SK-N-SH treated with all-trans-retinoic acid at 6 μM for 48 hours (cell line): ENCODE measurements at regions not wholly inside any gene's neighbourhood (a gene's known extent, or its start where the extent isn't known, plus 50 kb on each side); places are given as distances from the start of the nearest gene placed in this dataset.

Experiments
- ATAC-seq: fragments of 200-7000 bp; cut with Tn5 transposase; 3 replicates; pipeline ENCODE4 v1.9.1; 2020; ENCODE audit warnings: mild to moderate bottlenecking, moderate library complexity
- ARNTL ChIP-seq: fragments of 450-650 bp; formaldehyde crosslinking; IDR thresholded peaks from 2 replicates; pipeline ENCODE4 v1.5.0; 2020; ENCODE audit warnings: low read depth, mild to moderate bottlenecking, moderate library complexity, borderline replicate concordance
- BACH2 ChIP-seq: fragments of 250-450 bp; sonication (Bioruptor Pico); IDR thresholded peaks from 2 replicates; pipeline ENCODE4 v1.9.0; 2021; ENCODE audit warnings: mild to moderate bottlenecking, borderline replicate concordance
- CREB5 ChIP-seq: fragments of 250-450 bp; sonication (Bioruptor Pico); IDR thresholded peaks from 2 replicates; pipeline ENCODE4 v1.5.1; 2020; ENCODE audit warnings: low read depth, mild to moderate bottlenecking, moderate library complexity
- ISL1 ChIP-seq: fragments of 250-450 bp; sonication (Bioruptor Pico); IDR thresholded peaks from 2 replicates; pipeline ENCODE4 v2.1.2; 2022; ENCODE audit warnings: mild to moderate bottlenecking, moderate library complexity
- OSR1 ChIP-seq: fragments of 250-450 bp; sonication (Bioruptor Pico); IDR thresholded peaks from 2 replicates; pipeline ENCODE4 v1.8.0; 2022; ENCODE audit warnings: moderate library complexity, mild to moderate bottlenecking, inconsistent platforms
- PPARA ChIP-seq: fragments of 250-450 bp; sonication (Bioruptor Pico); IDR thresholded peaks from 2 replicates; pipeline ENCODE4 v1.5.0; 2020; ENCODE audit warnings: mild to moderate bottlenecking, borderline replicate concordance
- RARB ChIP-seq: fragments of 250-450 bp; sonication (Bioruptor Pico); IDR thresholded peaks from 2 replicates; pipeline ENCODE4 v1.8.0; 2021; ENCODE audit warnings: mild to moderate bottlenecking, moderate library complexity
- SNAI2 ChIP-seq: fragments of 250-450 bp; sonication (Bioruptor Pico); IDR thresholded peaks from 2 replicates; pipeline ENCODE4 v1.5.0; 2020; ENCODE audit warnings: mild to moderate bottlenecking, moderate library complexity
- TCF4 ChIP-seq: fragments of 250-450 bp; sonication (Bioruptor Pico); IDR thresholded peaks from 2 replicates; pipeline ENCODE4 v1.8.0; 2021; ENCODE audit warnings: mild to moderate bottlenecking, moderate library complexity, borderline replicate concordance
- TOX ChIP-seq: fragments of 250-450 bp; sonication (Bioruptor Pico); IDR thresholded peaks from 2 replicates; pipeline ENCODE4 v1.8.0; 2021; ENCODE audit warnings: mild to moderate bottlenecking, moderate library complexity, borderline replicate concordance
- TSHZ2 ChIP-seq: fragments of 250-450 bp; sonication (Bioruptor Pico); IDR thresholded peaks from 2 replicates; pipeline ENCODE4 v1.5.0; 2020; ENCODE audit warnings: mild to moderate bottlenecking, moderate library complexity
- ZC3H10 ChIP-seq: fragments of 250-450 bp; sonication (Bioruptor Pico); IDR thresholded peaks from 2 replicates; pipeline ENCODE4 v1.5.1; 2021; ENCODE audit warnings: mild to moderate bottlenecking, moderate library complexity
- ZFP3 ChIP-seq: fragments of 250-450 bp; sonication (Bioruptor Pico); IDR thresholded peaks from 2 replicates; pipeline ENCODE4 v1.5.0; 2020; ENCODE audit warnings: mild to moderate bottlenecking, moderate library complexity
- ZFP30 ChIP-seq: fragments of 450-650 bp; formaldehyde crosslinking; IDR thresholded peaks from 2 replicates; pipeline ENCODE4 v1.5.0; 2022; ENCODE audit warnings: mild to moderate bottlenecking, moderate library complexity
- ZNF565 ChIP-seq: fragments of 450-650 bp; formaldehyde crosslinking; conservative IDR thresholded peaks from 2 replicates; pipeline ENCODE4 v1.5.0; 2020; ENCODE audit warnings: low read depth, mild to moderate bottlenecking, moderate library complexity
- ZNF70 ChIP-seq: fragments of 450-650 bp; formaldehyde crosslinking; IDR thresholded peaks from 2 replicates; pipeline ENCODE4 v1.5.0; 2020; ENCODE audit warnings: mild to moderate bottlenecking, moderate library complexity
- ZNF8 ChIP-seq: fragments of 450-650 bp; formaldehyde crosslinking; IDR thresholded peaks from 2 replicates; pipeline ENCODE4 v1.5.0; 2020; ENCODE audit warnings: mild to moderate bottlenecking, moderate library complexity
- TF ChIP-seq, protein P1 (sequence below): fragments of 250-450 bp; sonication (Bioruptor Pico); IDR thresholded peaks from 2 replicates; pipeline ENCODE4 v1.5.1; 2021; ENCODE audit warnings: mild to moderate bottlenecking, moderate library complexity

- no peak for ATAC-seq
- no peak for TF ChIP-seq TSHZ2 (CRISPR knock-in tag)
- TF ChIP-seq TCF4, result no peak
- TF ChIP-seq SNAI2 (CRISPR knock-in tag), result no peak
- TF ChIP-seq ZNF8, result no peak
- no peak for TF ChIP-seq ISL1 (CRISPR knock-in tag)
- no peak for TF ChIP-seq OSR1
- no peak for TF ChIP-seq BACH2 (CRISPR knock-in tag)
- TF ChIP-seq, protein P1, sequence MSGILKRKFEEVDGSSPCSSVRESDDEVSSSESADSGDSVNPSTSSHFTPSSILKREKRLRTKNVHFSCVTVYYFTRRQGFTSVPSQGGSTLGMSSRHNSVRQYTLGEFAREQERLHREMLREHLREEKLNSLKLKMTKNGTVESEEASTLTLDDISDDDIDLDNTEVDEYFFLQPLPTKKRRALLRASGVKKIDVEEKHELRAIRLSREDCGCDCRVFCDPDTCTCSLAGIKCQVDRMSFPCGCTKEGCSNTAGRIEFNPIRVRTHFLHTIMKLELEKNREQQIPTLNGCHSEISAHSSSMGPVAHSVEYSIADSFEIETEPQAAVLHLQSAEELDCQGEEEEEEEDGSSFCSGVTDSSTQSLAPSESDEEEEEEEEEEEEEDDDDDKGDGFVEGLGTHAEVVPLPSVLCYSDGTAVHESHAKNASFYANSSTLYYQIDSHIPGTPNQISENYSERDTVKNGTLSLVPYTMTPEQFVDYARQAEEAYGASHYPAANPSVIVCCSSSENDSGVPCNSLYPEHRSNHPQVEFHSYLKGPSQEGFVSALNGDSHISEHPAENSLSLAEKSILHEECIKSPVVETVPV (CRISPR knock-in tag), result no peak
- no peak for TF ChIP-seq ZFP3 (CRISPR knock-in tag)
Observed at GRCh38 chr2:7115364-7115763, 198.2 kb downstream of the RNF144A start.

DNA sequence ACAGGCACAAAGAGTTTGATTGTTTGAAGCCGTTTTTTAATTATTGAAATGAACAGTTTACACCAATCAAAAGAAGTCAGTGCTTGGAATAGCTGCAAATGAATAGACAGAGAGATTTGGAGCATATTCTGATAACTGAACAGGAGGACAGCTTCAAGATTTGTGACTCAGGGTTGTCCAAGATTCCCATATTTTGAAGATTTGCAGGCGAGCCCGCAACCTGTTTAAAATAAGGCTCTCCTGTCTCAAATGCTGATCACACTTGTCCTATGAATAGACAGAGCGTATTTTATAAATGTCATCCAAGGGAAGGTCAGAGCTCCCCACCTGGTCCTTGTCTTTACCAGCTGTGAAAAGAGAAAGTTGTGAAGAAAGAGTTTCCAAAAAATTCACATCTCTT, 198.7 kb downstream of the RNF144A start:
- TF ChIP-seq BACH2 (CRISPR knock-in tag) (no peak), CREB5 (CRISPR knock-in tag) (no peak), ZFP30 (no peak), ZNF70 (CRISPR knock-in tag) (no peak), TOX (CRISPR knock-in tag) (no peak), PPARA (CRISPR knock-in tag) (no peak)
- no peak for ATAC-seq

DNA sequence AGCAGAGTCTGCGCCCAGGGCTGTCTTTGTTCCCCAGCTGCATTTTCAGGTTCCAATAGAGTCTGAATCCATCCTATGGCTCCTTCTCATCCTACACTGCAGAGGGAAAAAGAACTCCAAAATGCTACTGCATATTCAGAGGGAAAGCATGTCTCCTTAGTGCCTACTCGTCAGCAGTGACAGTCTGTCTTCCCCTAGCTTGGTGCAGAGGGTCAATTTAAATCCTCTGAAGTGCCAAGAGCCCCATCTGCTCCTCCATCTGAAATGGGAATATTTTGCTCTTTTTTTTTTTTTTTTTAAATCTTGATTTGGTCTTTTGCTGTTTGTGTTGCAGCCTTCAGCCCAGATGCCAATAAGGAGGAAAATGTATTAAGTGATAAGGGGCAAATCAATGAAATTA, 199.3 kb downstream of the RNF144A start:
- ATAC-seq, result no peak
- TF ChIP-seq ISL1 (CRISPR knock-in tag) (no peak), TSHZ2 (CRISPR knock-in tag) (no peak), ARNTL (CRISPR knock-in tag) (no peak), RARB (CRISPR knock-in tag) (no peak), CREB5 (CRISPR knock-in tag) (no peak), TCF4 (no peak), SNAI2 (CRISPR knock-in tag) (no peak), ZC3H10 (no peak), ZNF565 (CRISPR knock-in tag) (no peak), PPARA (CRISPR knock-in tag) (no peak)
- TF ChIP-seq, protein P1 (CRISPR knock-in tag), result no peak
